Peyer's patch (tissue), 4 donors: ENCODE measurements at regions not wholly inside any gene's neighbourhood (a gene's known extent, or its start where the extent isn't known, plus 50 kb on each side); places are given as distances from the start of the nearest gene placed in this dataset.

ENCODE experiments used
- DNase-seq, 3 donors: peaks; one replicate each; pipeline ENCODE4 v3.0.0-alpha.2; 2017 to 2019
- H3K27ac ChIP-seq, 4 donors: fragments of 200-600 bp; sonication (generic); one replicate each; pipeline ENCODE4 v1.5.1; 2016 to 2019
- H3K27me3 ChIP-seq, 2 donors: fragments of 200-600 bp; sonication (generic); one replicate each; pipeline ENCODE4 v1.5.1; 2019
- H3K36me3 ChIP-seq, 3 donors: fragments of 200-600 bp; sonication (generic); one replicate each; pipeline ENCODE4 v1.5.1; 2016 to 2019
- H3K4me1 ChIP-seq, 4 donors: fragments of 200-600 bp; sonication (generic); one replicate each; pipeline ENCODE4 v1.5.1; 2016 to 2019
- H3K4me3 ChIP-seq, 4 donors: fragments of 200-600 bp; sonication (generic); 1 replicate in 3 of 4; 2 replicates in 1 of 4; pipeline ENCODE4 v1.5.1; 2016 to 2019; ENCODE audit warnings: mild to moderate bottlenecking in 1 of 4
- H3K9me3 ChIP-seq, 4 donors: fragments of 200-600 bp; sonication (generic); one replicate each; pipeline ENCODE4 v1.5.1; 2016 to 2019; ENCODE audit warnings: mild to moderate bottlenecking in 1 of 4
- POLR2A ChIP-seq, 2 donors: fragments of 450-650 bp; IDR thresholded peaks; one replicate each; pipeline ENCODE4 v1.5.1; 2017; ENCODE audit warnings: antibody characterized with exemption in 2 of 2, mild to moderate bottlenecking in 2 of 2, moderate library complexity in 2 of 2
- TF ChIP-seq, protein P1 (sequence below), 6 experiments: fragments of 450-650 bp in 4 of 6; fragments of 200-600 bp in 2 of 6; sonication (generic) in 1 of 6; IDR thresholded peaks; one replicate each; pipeline ENCODE4 v1.5.1; 2017 to 2019; ENCODE audit warnings: antibody characterized with exemption in 6 of 6, mild to moderate bottlenecking in 3 of 6, moderate library complexity in 1 of 6

DNA sequence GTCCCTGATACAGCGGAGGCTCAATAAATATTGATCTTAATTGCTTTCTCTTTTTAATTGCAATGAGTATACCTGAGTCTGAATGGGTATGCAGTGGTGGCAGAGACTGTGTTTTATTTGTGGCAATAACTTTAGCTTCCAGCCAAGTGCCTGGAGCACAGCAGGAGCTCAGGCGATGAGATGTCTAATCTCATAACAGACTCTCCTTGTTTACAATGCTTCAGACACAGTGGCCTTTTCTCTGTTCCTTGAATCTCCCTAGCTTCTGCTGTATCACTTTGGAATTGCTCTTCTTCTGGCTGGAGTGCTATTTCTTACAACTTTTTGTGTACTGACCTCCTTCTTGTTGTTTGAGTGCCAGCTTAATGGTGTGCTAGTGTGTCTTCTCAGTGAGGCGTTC, 91.5 kb upstream of the UNC5C start:
- no peak overlapping the region for H3K27ac ChIP-seq
- H3K27me3 ChIP-seq = no peaks in the 10 kb centered on the region

DNA sequence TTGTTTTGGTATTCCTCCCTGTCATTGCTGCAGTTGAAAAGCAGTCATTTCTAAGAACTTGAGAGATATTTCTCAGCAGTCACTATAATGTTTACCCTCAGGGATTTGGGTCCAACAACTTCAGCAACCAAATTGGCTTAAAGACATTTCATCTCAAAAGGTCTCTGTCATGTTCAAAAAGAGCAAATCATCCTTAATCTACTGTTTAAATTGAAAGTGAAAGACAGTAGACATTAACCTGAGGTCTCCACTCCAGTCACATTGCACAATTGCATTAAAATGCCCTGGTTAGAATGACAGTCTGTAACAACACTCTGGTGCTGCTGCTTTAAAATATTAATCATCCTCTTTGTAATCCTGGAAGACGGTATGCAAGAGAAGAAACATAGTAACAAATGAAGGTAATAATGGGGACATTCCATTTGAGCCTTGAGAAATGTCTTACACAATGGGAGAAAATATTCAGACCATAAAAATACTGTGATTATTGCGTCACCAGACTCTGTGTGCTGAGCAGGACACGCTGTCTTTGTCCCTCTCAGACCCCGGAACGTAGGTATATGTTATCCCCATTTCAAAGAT, 90.2 kb upstream of the UNC5C start:
- DNase-seq = no peak
- no peaks in the 10 kb centered on the region for H3K4me1 ChIP-seq
- TF ChIP-seq, protein P1, sequence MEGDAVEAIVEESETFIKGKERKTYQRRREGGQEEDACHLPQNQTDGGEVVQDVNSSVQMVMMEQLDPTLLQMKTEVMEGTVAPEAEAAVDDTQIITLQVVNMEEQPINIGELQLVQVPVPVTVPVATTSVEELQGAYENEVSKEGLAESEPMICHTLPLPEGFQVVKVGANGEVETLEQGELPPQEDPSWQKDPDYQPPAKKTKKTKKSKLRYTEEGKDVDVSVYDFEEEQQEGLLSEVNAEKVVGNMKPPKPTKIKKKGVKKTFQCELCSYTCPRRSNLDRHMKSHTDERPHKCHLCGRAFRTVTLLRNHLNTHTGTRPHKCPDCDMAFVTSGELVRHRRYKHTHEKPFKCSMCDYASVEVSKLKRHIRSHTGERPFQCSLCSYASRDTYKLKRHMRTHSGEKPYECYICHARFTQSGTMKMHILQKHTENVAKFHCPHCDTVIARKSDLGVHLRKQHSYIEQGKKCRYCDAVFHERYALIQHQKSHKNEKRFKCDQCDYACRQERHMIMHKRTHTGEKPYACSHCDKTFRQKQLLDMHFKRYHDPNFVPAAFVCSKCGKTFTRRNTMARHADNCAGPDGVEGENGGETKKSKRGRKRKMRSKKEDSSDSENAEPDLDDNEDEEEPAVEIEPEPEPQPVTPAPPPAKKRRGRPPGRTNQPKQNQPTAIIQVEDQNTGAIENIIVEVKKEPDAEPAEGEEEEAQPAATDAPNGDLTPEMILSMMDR (IDR thresholded peaks at IDR 0.05) = no peak
- no peak for TF ChIP-seq POLR2A (IDR thresholded peaks at IDR 0.05)
- H3K9me3 ChIP-seq = no peaks in the 10 kb centered on the region
- no peak overlapping the region for H3K4me3 ChIP-seq
- no peak overlapping the region for H3K27ac ChIP-seq
- H3K27me3 ChIP-seq = no peaks in the 10 kb centered on the region
- H3K36me3 ChIP-seq = no peaks in the 10 kb centered on the region

More for the DNA sequence above, 91.5 kb upstream of the UNC5C start:
- H3K9me3 ChIP-seq = no peaks in the 10 kb centered on the region
- H3K36me3 ChIP-seq = no peaks in the 10 kb centered on the region
- no peak for DNase-seq
- H3K4me3 ChIP-seq = no peak overlapping the region
- no peak for TF ChIP-seq POLR2A (IDR thresholded peaks at IDR 0.05)
- TF ChIP-seq, protein P1 (IDR thresholded peaks at IDR 0.05) = no peak
- H3K4me1 ChIP-seq = no peaks in the 10 kb centered on the region

DNA sequence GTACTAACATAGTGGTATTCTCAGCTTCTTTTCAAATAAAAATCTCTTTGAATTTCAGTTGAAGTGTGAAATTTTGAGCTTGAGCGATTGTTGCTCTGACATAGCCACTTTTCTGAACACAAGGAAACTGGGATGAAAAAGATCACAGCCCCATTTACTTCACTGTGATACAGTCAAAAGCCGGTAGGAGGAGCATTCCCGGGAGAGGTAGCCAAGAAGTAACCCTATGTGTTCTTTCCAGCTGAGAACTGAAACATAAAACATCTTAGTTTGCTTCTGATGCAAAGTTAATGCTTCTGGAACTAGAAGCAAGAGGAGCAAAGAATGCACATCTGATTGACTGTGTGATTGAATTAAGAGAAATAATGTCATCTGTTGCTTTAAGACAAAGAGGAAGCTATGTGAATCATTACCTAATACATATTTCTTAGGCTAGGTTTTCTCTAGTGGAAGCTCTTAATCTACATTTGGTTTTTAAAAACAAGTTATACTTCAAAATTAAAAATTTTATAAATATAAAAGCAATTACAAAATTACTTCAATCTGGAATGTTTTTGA, 88.3 kb upstream of the UNC5C start:
- no peaks in the 10 kb centered on the region for H3K27me3 ChIP-seq
- no peaks in the 10 kb centered on the region for H3K9me3 ChIP-seq
- no peaks in the 10 kb centered on the region for H3K36me3 ChIP-seq
- no peak overlapping the region for H3K4me3 ChIP-seq
- DNase-seq = no peak
- TF ChIP-seq, protein P1 (IDR thresholded peaks at IDR 0.05) = peak in 1 of 6 experiments; percentile 24
- TF ChIP-seq POLR2A (IDR thresholded peaks at IDR 0.05) = no peak
- no peak overlapping the region for H3K27ac ChIP-seq
- H3K4me1 ChIP-seq = no peaks in the 10 kb centered on the region

DNA sequence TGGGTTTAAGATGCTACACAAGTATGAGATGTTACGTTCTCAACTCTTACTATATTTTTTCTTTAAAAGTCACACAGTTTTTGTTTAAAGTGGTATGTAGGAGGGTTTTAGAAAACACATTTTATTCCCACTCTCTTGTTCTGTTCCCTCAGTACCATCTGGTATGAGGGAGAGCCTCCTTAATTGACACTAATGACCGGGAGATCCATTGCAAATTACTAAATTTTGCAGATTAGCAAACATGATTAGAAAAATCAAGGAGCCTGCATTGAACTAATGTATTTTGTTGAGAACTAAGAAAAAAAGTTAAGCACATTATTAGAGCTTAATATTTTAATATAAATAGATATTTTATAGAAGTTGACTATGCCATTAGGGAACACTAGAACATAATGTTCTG, 87.3 kb upstream of the UNC5C start:
- no peaks in the 10 kb centered on the region for H3K4me1 ChIP-seq
- DNase-seq = no peak

DNA sequence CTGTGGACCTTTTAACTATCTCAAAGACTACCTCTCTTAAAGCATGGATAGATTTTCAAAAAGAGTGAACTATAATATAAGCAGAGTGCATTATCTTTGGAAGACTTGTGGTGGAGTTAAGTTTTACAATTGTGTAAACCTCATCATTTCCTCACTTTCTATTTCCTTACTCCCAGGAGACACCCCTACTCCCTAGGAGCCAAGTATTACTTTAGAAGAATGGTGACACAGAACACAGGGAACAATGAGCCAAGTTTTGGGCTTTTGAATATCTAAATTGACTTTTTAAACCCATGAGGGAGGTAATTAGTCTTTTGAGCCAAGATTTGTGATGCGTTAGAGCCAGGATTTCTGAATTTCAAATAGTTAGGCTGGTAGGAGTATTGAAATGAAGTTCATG, 78.9 kb upstream of the UNC5C start:
- no peak for DNase-seq
- no peaks in the 10 kb centered on the region for H3K36me3 ChIP-seq
- H3K4me1 ChIP-seq = no peaks in the 10 kb centered on the region
- H3K4me3 ChIP-seq = no peak overlapping the region
- TF ChIP-seq, protein P1 (IDR thresholded peaks at IDR 0.05) = no peak
- no peak for TF ChIP-seq POLR2A (IDR thresholded peaks at IDR 0.05)
- H3K27me3 ChIP-seq = no peaks in the 10 kb centered on the region
- H3K9me3 ChIP-seq = no peaks in the 10 kb centered on the region
- no peak overlapping the region for H3K27ac ChIP-seq

More for the DNA sequence above, 87.3 kb upstream of the UNC5C start:
- H3K9me3 ChIP-seq = no peaks in the 10 kb centered on the region
- H3K27ac ChIP-seq = no peak overlapping the region
- H3K36me3 ChIP-seq = no peaks in the 10 kb centered on the region
- TF ChIP-seq POLR2A (IDR thresholded peaks at IDR 0.05) = no peak
- TF ChIP-seq, protein P1 (IDR thresholded peaks at IDR 0.05) = no peak
- H3K27me3 ChIP-seq = no peaks in the 10 kb centered on the region
- no peak overlapping the region for H3K4me3 ChIP-seq
